ENCODE measurements at regions not wholly inside any gene's neighbourhood (a gene's known extent, or its start where the extent isn't known, plus 50 kb on each side); places are given as distances from the start of the nearest gene placed in this dataset.

- no peak for TF ChIP-seq POLR2A (IDR thresholded peaks at IDR 0.05; ENCODE audit: low read length)
- no peak for TF ChIP-seq GATA1 (IDR thresholded peaks at IDR 0.05; ENCODE audit: low read depth, low read length)
Measured at GRCh38 chr4:17068891-17069290, 170.4 kb upstream of the LDB2 start.

Data from erythroblast (primary cell).